ENCODE measurements at regions not wholly inside any gene's neighbourhood (a gene's known extent, or its start where the extent isn't known, plus 50 kb on each side); places are given as distances from the start of the nearest gene placed in this dataset.
A peak's percentile ranks its signal among the peaks of the same experiment; 100 is the strongest.

DNA sequence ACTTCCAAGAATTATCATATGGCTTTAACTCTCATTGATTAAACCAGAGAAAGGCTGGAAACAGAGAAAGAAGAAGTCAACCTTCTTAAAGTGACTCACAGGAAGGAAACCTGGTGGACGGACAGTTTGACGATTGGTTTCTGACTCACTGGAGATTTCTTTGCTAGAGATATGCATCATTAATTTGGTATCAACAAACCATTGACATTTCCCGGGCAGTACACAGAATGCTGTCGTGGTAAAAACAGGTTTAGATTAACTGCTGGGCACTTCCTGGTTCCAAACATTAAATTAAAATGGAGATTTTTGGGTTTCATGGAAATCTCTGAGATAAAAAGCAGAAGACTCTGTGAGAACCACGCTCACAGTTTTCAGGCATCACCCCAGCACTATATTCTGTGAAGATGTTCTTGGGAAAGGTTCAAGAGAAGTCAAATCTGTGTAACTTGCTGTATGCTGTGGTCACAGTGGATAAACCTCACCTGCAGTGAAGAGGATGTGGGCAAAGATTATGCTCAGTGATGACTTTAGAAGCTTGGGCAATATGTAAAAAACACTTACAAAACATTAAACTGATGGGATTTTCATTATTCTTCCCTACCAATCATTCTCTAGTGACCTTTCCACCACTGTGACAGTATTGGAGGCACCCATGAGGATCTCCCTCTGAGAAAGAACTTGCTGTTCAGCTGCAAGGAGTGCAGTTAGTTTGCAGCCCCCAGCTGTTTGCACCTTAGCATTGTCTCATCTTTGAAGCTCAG lies 61.1 kb upstream of the CD44 start:
- no peak for DNase-seq

DNA sequence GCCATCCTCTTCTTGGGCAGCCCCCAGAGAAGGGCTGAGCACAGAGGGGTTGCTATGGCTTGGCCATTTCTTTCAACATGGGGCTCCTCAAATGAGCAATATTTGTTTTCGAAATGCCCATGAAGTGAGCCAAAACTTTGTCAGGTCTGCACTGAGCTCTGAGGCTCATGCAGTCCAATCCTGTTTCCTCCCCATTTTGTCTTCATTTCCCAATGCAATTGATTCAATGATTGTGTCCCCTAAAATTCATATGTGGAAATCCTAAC lies 60.6 kb upstream of the CD44 start:
- no peak for DNase-seq

DNA sequence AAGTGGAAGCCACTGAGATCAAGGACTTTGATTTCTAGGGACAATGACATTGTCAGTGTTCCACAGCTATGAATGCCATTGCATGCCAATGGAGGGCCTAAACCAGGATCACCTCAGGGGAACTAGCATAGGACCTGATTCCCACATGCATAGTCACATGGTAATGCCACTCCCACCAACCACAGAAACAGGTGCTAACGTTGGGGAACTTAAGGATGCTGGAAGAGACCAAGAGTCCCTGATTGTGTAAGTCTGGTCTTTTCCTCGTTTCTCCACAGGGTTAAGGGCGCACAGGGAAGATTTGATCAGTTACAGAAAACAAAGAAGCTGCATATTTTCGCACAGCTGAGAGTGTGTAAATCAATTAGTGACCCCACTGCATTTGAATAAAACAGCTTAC lies 59.4 kb upstream of the CD44 start:
- DNase-seq: no peak

DNA sequence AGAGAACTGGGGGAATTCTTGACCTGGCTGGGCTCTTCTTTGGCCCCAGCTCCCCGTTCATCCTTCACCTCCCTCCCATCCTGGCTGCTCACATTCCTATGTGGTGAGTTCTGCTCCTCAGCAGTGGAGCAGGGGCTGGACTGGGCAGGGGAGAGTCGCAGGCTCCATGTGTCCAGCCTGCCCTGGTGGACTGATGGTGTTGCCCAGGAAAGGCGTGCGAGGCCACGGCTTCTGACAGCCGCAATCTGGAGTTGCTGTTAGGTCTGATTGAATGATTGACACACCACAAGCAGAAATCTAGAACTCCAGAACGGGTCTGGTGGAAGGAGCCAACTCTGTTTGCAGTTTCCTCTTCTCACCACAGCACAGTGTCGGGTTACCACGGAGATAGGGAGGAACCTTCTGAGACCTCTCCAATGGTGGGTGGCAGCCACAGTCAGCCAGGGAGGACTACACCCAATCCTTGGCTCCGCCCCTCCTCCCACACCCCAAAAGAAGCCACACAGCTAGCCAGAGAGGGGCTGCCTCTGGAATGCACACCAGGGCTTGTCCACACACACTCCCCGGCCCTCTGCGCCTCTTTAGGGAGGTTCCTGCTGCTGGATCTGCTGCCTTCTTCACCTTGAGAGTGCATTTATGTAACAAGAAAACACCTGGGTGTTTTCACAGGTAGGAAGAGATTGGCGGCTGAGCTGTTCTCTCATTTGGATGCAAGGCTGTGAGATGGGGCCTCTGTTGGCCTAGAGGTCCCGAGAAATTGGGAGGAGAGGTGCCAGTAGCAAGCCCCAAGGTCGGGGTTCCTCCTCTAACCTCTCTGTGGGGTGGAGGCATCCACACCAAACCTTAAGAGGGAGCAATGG lies 56.4 kb upstream of the CD44 start:
- no peak for DNase-seq

DNA sequence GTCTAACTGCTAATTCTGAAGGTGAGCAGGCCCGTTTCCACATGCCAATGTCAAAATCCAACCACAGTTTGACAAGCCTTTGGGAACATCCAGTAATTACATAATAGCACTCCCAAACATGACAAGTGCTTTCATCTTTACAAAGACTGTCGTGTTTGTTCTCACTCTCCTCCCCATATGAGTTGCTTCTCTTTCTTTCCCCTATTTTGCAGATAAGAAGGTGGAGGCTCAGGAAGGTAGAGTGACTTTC lies 55.9 kb upstream of the CD44 start:
- no peak for DNase-seq

DNA sequence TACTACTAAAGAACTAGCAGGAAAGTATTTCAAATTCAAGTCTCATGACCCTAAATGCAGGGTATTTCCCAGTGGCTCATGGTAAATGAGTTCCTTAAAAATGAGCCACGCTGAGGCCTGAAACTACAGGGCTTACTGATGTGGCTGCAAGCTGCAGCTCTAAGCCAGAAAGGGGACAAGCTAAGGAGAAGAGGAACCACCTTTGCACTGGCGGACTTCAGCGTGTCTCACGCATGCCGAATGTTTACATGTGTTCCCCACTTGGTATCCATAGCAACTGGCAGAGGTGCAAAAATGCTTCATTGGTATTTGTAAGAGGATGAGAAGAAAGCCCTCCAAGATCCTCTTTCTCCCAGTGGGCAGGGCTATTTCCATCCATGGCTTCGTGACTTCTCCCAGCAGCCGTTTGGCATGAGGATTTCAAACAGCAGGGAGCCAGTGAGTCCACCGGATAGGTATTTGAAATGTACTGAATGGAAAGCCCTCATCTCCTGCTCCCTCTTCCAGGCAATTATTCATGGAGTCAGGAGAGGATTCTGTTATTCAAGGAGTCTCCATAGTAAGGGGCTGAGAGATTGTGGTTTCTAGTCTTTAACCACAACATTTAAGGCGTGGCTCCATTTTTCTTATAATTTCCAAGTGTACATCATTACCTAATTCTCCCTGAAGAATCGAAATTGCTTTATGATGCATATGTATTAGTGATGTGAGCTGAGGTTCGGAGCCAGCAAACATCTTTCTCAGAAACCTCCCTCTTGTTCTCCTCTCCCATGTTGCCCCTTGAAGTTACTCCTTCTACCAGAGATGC lies 55.3 kb upstream of the CD44 start:
- peak in 2 of 3 experiments; percentile 5 to 95 for DNase-seq

DNA sequence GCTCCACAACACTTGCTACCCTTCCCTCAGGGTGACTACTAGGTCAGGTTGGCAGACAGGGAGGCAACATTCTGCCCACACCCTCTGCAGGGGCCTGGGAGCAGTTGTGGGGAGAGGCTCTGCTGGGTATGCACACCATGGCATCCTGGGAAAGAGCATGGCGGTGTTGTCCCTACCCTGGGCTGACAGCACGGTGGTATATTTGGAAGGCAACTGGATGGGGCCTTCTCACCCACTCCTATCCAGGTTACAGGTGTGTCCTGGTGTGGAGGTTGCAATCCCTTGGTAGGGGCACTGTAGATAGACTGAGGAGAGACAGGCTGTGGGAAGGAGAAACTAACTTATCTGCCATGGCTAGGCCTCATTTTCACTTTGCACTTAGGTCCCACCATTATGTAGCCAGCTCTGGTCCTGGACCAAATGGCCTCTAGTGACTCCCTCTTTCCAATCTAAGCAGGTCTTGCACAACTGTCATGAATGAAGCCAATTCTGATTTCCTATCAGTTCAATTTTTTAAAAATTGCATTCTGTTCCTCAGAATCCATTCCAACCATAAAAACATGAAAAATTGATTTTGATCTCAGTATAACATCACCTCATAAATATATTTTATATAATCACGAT lies 54.0 kb upstream of the CD44 start:
- DNase-seq: no peak

DNA sequence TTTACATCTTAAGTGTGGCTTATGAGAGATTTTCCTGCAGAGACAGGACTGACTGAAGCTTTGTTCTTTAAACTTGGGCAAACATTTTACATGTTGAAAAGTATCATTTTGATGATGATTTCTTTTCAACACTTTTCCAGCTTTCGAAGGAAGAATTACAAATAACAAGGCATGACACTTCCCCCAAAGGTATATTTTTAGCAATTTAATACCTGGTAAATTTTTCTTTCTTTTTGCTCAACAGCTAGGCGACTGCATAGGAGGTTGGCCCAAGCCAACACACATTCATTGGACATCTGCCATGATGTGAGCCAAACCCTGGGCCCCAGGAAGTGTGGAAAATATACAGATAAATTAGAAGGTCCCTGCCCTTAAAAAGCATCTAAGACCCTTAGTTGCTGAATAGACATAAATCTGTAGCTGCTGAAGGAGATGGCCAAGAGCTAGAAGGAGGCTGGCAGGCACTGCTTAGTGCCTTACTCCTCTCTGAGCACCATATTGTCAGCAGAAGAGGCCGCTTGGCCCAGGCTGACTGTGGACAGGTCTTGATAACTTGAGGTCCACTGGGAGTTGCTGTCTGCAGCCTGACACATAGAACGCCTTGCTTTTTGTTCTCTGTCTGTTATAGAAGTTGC lies 53.3 kb upstream of the CD44 start:
- DNase-seq: no peak

DNA sequence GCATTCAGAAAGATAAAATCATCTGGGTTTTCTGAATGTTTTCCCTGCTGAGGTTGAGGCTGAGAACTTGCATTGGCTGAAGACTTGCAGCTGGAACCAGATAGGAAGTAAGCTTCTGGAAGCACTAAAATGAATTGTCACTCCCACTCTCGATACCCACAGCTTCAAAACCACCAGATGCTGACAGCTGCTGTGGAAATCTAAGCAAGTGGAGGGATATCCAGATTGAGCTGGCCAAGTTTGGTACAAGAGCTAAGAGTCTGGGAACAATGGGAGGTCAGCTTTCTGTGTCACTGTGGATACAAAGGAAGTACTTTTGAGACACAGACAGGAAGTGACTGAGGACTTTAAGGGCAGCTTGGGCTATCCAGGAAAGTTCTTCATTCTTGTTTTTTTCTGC lies 51.3 kb upstream of the CD44 start:
- no peak for DNase-seq

DNA sequence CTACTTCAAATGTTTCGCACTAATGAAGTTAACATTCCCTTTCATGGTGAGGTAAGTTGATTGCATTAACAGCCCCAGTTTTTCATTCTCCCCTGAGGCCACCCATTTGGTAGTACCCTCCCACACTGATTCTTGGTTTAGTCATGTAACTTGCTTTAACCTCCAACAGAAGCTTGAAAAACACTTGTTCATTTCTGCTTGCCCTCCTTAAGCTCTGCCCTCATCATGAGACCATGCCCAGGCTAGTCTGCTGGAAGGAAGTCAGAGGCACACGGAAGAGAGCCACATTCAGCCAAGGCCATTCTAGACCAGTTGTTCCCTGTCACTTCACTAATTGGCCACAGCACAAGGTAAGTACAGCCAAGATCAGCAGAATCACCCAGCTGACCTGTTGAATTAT lies 50.7 kb upstream of the CD44 start:
- no peak for DNase-seq

DNA sequence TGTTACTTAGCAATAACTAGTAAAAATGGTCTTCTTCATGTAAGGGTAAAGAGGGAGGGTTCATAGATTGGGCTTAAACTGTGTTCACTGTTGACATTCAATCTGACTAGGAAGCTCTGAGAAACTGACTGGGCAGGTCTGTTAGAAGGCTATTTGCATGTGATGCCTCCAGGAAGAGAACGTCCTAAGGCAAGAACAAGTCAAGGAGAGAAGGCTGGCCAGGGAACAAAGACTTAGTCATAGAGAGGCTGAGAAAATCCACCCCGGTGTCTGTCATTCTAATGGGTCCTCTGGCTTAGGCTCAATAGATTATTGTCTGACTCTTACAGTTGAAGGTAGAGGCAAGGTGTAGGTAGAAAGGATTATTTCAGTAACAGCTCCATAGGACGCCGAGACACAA lies 50.3 kb upstream of the CD44 start:
- no peak for DNase-seq

Measured in NCI-H1417 (cell line).